GM18861 (cell line): ENCODE measurements at regions not wholly inside any gene's neighbourhood (a gene's known extent, or its start where the extent isn't known, plus 50 kb on each side); places are given as distances from the start of the nearest gene placed in this dataset.
"Not testable (repeated sequence)": the region's sequence is repeated elsewhere in the genome, so short reads cannot be mapped to it uniquely, and the experiment has no call there.

ENCODE experiments used
- ATAC-seq: cut with Tn5 transposase; IDR thresholded peaks from one replicate; pipeline ENCODE4 v1.9.1; 2021; ENCODE audit not compliant: unreplicated experiment

DNA sequence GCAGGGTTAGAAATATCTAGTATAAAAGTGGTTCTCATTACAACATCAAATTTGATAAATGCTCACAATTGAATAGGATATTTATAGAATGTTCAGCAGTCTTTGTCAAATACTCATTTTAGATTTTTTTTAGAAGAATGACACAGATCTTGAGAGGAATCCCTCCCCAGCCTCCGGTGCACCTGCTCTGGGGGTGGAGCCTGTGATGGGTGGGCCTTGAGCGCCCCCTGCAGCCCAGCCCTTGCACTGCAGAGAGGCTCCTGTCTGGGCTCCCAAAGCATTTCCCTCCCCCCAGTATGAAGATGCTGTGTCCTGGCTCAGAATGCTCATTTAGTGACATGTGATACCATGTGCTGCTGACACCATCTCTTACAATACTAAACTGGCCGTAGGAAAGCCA lies 792.3 kb downstream of the TMEM121 start:
- ATAC-seq: no peak

DNA sequence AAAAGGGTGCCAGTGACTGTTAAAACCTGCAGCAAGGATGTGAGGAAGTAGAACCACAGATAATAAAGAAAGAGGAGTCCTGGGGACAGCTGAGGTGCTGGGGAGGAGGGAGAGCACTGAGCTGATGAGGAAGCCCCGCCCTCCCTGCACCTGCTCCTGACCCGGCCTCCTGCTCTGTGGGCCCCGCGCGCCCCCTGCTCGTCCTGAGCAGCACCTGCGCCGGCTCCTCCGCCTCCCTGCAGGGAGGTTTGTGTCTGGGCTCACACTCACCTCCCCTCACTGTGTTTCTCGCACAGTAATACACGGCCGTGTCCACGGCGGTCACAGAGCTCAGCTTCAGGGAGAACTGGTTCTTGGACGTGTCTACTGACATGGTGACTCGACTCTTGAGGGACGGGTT lies 797.6 kb downstream of the TMEM121 start:
- not testable (repeated sequence) for ATAC-seq

DNA sequence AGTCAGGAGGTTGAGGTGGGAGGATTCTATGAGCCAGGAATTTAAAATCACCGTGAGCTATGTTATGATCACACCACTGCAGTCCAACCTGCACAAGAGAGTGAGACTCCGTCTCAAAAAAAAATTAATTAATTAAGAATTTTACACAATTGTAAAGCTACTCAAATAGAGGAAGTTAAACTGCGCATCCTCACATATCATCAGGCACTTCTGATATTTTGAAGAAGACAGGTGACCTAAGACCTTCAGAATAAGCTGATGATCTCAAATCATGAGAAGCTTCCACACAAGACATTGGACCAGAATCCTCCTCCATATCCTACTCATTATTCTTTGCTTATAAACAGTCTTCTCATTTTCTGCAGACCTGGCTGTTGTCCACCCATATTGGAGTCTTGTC lies 800.9 kb downstream of the TMEM121 start:
- ATAC-seq: no peak

DNA sequence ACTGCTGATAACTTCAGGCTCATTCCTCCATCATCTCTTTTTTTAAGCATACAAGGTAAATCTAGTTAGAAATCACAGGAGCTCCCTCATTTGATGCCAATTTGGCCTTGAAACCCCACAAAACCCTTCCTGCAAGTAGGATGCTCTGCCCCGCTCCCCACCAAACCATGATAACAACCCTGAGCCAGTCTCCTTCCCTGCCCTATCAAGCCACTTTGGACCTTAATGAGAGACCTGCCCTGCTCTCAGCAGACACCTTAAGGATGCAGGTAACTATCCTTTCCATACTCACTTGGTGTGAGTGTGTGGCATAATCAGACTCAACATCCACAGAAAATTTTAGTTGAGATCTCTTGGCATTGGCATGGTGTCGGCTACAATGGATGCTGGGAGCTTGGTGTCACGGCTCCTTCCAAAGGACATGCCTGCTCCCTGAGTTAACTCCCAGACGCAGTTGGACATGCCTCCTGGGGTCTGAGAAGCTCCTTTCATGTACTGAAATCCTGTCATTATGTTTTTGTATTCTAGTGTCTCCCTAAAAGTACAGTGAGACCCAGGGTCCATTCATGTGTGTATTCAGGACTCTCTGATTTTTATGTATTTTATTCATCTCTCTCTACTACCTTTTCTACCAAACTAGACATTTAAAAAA lies 801.4 kb downstream of the TMEM121 start:
- ATAC-seq: not testable (repeated sequence)

DNA sequence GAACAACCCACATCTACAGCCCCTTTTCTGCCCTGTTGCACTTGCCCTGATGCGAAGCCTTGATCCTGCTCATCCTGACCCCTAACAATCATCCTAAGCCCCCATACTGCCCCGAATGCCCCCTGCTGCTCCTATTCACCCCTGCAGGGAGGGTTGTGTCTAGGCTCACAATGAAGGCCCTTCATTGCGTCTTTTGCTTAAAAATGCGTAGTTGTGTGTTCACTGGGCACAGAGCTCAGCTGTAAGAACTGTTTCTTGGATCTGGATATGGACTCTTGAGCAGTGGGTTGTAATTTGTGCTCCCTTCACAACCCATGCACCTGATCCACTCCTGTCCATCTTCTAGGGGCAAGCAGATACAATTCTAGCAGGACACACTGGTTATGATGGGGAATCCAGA lies 802.9 kb downstream of the TMEM121 start:
- ATAC-seq: not testable (repeated sequence)

DNA sequence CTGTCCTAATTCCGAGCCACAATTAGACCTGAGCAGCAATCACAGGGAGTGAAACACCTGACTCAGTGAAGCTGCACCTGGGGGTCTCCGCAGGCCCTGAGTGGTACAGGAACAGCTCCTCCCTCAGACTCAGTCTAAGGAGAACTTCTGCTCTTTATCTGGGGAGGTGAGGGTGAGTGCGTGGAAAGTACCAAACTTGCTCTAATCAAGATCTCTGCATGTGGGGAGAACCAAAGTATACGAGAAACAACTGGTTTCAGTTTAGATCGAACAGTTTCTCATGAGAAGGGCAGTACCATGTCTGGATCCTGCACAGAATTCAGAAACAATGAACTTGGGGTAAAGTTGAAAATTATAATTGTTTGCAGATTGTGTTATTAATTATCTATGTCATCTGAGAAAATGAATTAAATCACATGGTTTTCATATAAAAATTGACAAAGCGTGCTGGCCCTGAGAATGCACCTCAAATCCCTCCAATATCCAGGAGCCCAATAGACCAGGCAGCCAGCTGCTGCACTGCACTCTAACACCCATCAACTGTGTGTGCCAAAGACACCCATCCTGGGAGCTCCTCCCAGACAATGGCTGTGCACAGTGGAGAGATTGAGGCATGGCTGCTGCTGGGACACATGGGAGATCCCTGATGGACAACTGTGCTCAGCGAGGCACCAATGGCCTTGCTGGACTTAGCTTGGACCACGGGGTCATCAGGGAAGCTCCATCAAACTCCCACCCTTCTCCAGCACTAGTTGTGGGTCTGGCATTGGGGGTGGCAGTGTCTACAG lies 803.8 kb downstream of the TMEM121 start:
- ATAC-seq: not testable (repeated sequence)

DNA sequence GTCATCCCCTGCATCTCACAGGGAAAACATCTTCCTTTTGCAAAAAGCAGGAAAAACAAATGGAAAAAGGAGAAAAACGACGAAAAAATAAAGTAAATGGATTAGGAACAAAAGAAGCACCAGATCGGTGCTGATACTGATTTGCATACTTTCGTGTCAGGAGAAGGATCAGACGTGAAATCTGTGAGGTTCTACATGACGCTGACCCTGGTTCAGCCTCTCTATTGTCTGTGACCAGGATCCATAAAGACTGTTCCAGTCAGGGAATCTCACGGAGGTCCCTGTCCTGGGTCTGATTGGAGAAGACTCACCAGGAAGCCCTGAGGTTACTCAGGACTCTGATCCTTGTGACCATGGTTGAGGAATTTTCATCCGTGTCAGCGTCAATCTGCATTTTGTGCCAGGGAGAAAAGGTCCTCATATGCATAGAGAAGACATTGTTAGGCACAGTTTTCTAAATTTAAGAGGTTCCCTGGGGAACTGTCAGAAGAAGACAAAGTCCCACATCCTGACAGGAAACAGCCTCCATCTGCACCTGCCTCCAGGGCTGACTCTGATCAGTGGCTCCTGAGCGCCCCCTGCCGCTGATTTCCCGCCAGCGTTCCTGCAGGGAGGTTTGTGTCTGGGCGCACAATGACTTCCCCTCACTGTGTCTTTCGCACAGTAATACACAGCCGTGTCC lies 808.2 kb downstream of the TMEM121 start:
- ATAC-seq: not testable (repeated sequence)

DNA sequence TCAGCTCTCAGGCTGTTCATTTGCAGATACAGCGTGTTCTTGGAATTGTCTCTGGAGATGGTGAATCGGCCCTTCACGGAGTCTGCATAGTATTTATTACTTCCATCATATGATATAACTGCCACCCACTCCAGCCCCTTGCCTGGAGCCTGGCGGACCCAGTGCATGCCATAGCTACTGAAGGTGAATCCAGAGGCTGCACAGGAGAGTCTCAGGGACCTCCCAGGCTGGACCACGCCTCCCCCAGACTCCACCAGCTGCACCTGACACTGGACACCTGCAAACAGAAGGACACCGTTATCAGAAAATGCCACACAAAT lies 808.7 kb downstream of the TMEM121 start:
- ATAC-seq: not testable (repeated sequence)

GRCh38 chr14:106338775-106339174 lies 812.4 kb downstream of the TMEM121 start:
- ATAC-seq: not testable (repeated sequence)

GRCh38 chr14:106340658-106341057 lies 814.3 kb downstream of the TMEM121 start:
- ATAC-seq: not testable (repeated sequence)

- ATAC-seq: not testable (repeated sequence)
Measured at GRCh38 chr14:106341161-106341560, 814.8 kb downstream of the TMEM121 start.

GRCh38 chr14:106343626-106344025 lies 817.2 kb downstream of the TMEM121 start:
- ATAC-seq: no peak

DNA sequence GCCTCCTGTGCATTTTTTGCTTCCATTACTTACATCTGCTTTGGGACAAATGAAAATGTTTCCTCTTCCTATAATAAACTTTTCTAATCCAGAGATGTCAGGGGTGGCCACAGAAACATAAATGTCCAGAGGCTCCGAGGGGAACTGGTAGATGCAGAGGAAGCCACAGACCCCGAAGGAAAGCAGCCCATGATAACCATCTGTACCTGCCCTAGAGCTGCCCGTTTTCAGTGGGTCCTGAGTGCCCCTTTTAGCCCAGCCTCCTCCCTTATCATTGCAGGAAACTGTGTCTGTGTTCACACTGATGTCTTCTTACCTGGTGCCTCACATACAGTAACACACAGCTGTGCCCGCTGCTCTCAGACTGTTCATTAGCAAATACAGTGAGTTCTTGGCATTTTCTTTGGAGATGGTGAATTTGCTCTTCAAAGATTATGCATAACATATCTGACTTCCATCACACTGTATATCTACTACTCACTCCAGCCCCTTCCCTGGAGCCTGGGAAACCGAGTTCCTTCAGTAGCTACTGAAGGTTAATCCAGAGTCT lies 817.8 kb downstream of the TMEM121 start:
- not testable (repeated sequence) for ATAC-seq

DNA sequence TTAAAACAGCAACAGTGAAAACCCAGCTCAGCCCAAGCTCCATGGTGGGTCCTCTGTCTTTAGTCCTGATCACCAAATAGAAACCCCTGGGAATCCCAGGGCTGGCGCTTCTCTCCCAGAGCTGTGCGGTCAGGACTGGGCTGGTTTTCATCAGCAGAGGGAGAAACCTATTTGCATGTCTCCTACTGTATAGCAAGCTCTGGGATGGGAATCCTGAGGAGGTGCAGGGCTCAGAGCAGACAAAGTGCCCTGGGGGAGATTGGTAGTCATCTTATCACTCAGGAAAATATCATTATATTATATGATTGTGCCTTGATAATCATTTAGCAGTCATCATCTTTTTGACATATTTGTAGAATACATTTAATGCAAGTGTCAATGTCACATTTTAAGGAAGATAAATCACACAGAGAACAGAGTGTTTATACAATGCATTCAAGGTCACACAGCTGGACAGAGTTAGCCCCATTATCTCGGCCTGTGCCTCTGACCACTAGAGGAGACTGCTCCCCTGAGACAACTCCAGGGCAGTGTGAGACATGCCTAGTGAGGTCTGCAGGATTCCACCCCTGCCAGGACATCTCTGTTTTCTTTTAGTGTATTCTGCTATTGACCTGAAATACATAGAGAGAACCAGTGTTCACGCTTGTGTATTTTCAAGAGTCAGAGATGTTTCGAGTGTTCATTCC lies 818.6 kb downstream of the TMEM121 start:
- not testable (repeated sequence) for ATAC-seq

DNA sequence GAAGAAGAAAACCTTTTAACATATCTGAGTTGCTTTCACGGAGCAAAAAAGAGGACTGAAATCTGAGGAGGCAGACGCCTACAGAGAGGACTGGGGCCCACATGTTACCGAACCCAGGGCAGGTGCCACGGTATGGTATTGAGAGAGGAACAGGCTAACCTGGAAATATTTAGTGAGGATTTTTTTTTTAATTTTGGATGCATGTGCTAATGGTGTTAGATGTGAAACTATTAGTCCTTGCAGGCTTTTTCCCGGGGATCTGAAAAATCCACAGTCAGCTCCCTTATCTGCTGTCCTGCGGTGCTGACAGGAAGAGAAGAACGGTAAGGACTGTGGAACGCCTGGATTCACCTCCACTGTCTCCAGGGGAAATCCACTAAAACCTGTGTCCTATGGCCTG lies 819.7 kb downstream of the TMEM121 start:
- ATAC-seq: no peak

DNA sequence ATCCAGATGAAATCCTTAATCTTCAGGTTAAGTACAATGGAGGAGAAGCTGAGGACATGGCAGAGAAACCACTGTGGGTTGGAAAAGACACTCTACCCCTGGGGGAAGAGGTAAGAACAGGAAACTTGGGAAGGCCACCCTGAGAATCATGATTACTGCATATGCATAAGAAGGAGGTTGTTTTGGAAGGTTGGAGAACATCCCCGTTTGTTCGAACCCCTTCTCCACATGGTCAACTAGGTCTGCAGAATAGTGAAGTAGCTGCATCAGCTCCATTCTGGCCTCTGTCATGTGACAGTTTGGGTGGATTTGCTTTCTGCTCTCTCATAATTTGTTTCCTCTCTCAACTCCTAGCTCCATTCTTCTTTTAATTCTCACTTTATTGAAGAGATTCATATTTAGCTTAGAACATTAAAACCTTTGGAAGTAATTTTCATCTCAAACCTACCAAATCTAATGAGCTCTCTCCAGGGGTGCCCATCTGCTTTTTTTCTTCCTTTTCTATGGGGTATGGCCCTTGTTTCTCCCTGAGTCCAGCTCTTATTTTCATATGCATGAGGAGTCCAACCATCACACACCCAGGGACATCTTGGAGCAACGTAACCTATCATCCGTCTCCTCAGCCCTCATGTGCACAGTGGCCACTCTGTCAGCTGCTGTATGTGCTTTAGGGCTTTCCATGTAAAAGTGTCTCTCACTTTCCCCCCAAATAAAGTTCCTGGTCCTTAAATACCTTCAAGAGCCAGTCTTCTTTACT lies 820.3 kb downstream of the TMEM121 start:
- no peak for ATAC-seq

DNA sequence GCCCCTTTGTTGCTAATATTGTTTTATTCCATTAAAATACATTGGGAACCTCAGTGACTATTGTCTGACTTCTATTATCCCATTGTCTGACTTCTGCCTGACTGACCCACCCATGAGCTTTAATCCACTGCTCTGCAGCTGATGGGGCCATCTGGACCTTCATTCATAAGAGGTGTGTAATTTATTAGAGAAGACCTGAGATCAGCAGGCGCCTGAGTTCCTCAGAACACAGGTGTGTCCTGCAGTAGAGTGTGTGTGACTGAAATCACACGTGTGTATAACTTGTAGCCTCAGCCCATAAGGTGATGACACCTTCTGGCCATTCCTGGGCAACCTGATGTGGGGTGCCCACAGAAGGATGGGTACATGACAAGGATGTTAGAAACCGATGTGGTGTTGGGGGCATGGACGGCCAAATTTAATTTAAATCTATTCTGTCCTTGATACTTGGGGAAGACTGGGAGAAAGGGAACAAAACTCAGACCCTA lies 821.0 kb downstream of the TMEM121 start:
- no peak for ATAC-seq

- ATAC-seq: no peak
Measured at GRCh38 chr14:106347890-106348755, 821.7 kb downstream of the TMEM121 start.

GRCh38 chr14:106348873-106349540 lies 822.6 kb downstream of the TMEM121 start:
- not testable (repeated sequence) for ATAC-seq
